GM19452 (cell line): ENCODE measurements at regions not wholly inside any gene's neighbourhood (a gene's known extent, or its start where the extent isn't known, plus 50 kb on each side); places are given as distances from the start of the nearest gene placed in this dataset.
"Not testable (repeated sequence)": the region's sequence is repeated elsewhere in the genome, so short reads cannot be mapped to it uniquely, and the experiment has no call there.

ENCODE experiments used
- ATAC-seq: cut with Tn5 transposase; IDR thresholded peaks from one replicate; pipeline ENCODE4 v1.9.1; 2021; ENCODE audit not compliant: unreplicated experiment

- ATAC-seq: no peak
Observed at GRCh38 chr2:39836638-39837037, 57.6 kb upstream of the THUMPD2 start.

- ATAC-seq: no peak
Observed at GRCh38 chr2:39834426-39834825, 55.4 kb upstream of the THUMPD2 start.

- not testable (repeated sequence) for ATAC-seq
Observed at GRCh38 chr2:39830610-39831009, 51.6 kb upstream of the THUMPD2 start.
